PC-3 (cell line): ENCODE measurements at regions not wholly inside any gene's neighbourhood (a gene's known extent, or its start where the extent isn't known, plus 50 kb on each side); places are given as distances from the start of the nearest gene placed in this dataset.

Experiments
- ATAC-seq: fragments of 200-7000 bp; cut with Tn5 transposase; 2 replicates; pipeline ENCODE4 v1.9.1; 2020; ENCODE audit warnings: mild to moderate bottlenecking, moderate library complexity
- BruUV-seq: library from RNA; stranded (reverse); fragments of 400-500 nt; replicated peaks from 2 replicates; lab custom pipeline; 2021; lab: Mats Ljungman, UMichigan
- CTCF ChIA-PET: fragments of 300-600 bp; sonication (Branson Sonifier 250); formaldehyde crosslinking; loops from one replicate; lab custom pipeline; 2022; ENCODE audit warnings: antibody characterized with exemption; lab: Charles Lee
- POLR2A ChIA-PET: fragments of 300-600 bp; sonication (Branson Sonifier 250); formaldehyde crosslinking; loops from one replicate; lab custom pipeline; 2022; ENCODE audit warnings: antibody characterized with exemption; ENCODE audit not compliant: unreplicated experiment; lab: Charles Lee
- DNase-seq: peaks from one replicate; pipeline ENCODE4 v3.0.0-alpha.2; 2015
- H2AFZ ChIP-seq: fragments of 300-600 bp; sonication (generic); 2 replicates; pipeline ENCODE4 v1.6.0; 2016; ENCODE audit warnings: antibody characterized with exemption, low read length
- H3F3A ChIP-seq: fragments of 300-600 bp; sonication (generic); one replicate; pipeline ENCODE4 v1.6.0; 2017; ENCODE audit warnings: antibody characterized with exemption, low read length, control low read depth, mild to moderate bottlenecking; ENCODE audit not compliant: unreplicated experiment
- H3K27ac ChIP-seq: fragments of 300-600 bp; sonication (generic); 2 replicates; pipeline ENCODE4 v1.5.1; 2016; ENCODE audit warnings: mild to moderate bottlenecking, low read length
- H3K27me3 ChIP-seq: fragments of 300-600 bp; sonication (generic); 2 replicates; pipeline ENCODE4 v1.6.1; 2016; ENCODE audit warnings: low read length, mixed read lengths
- H3K36me3 ChIP-seq: fragments of 300-600 bp; sonication (generic); 2 replicates; pipeline ENCODE4 v1.6.1; 2016; ENCODE audit warnings: low read depth, mixed run types, low read length, mixed read lengths
- H3K4me1 ChIP-seq: fragments of 300-600 bp; sonication (generic); 2 replicates; pipeline ENCODE4 v1.5.1; 2016; ENCODE audit warnings: low read length; ENCODE audit not compliant: insufficient read depth
- H3K4me2 ChIP-seq: fragments of 300-600 bp; sonication (generic); 2 replicates; pipeline ENCODE4 v1.6.0; 2016; ENCODE audit warnings: low read length
- H3K4me3 ChIP-seq: fragments of 300-600 bp; sonication (generic); 2 replicates; pipeline ENCODE4 v1.5.1; 2016; ENCODE audit warnings: mild to moderate bottlenecking, low read length, mixed read lengths
- H3K79me2 ChIP-seq: fragments of 300-600 bp; sonication (generic); 2 replicates; pipeline ENCODE4 v1.6.1; 2017; ENCODE audit warnings: low read length, mixed read lengths
- H3K9ac ChIP-seq: fragments of 300-600 bp; sonication (generic); 2 replicates; pipeline ENCODE4 v1.6.0; 2016; ENCODE audit warnings: mild to moderate bottlenecking, low read length
- H3K9me2 ChIP-seq: fragments of 300-600 bp; sonication (generic); replicated peaks from 2 replicates; pipeline ENCODE4 v1.6.1; 2016; ENCODE audit warnings: mixed run types, low read length, mixed read lengths
- H3K9me3 ChIP-seq: fragments of 300-600 bp; sonication (generic); 2 replicates; pipeline ENCODE4 v1.6.1; 2016; ENCODE audit warnings: low read length, mixed read lengths
- H4K20me1 ChIP-seq: fragments of 300-600 bp; sonication (generic); 2 replicates; pipeline ENCODE4 v1.6.1; 2016; ENCODE audit warnings: low read length, mixed read lengths
- EZH2 ChIP-seq: fragments of 300-600 bp; sonication (generic); IDR thresholded peaks from one replicate; pipeline ENCODE4 v1.6.1; 2017; ENCODE audit warnings: antibody characterized with exemption, mild to moderate bottlenecking, low read length; ENCODE audit not compliant: unreplicated experiment
- EZH2phosphoT487 ChIP-seq: fragments of 300-600 bp; sonication (generic); IDR thresholded peaks from 2 replicates; pipeline ENCODE4 v1.6.1; 2018; ENCODE audit warnings: mild to moderate bottlenecking, antibody characterized with exemption, low read length, borderline replicate concordance
- intact Hi-C: fragments of 100-400 bp; cut with micrococcal nuclease; formaldehyde crosslinking; loops from 2 replicates; pipeline ENCODE4 v1.9.0; 2023
- TF ChIP-seq, protein P1 (sequence below): fragments of 300-600 bp; sonication (generic); conservative IDR thresholded peaks from 2 replicates; pipeline ENCODE4 v1.5.1; 2017; ENCODE audit warnings: antibody characterized with exemption, low read depth, mild to moderate bottlenecking, low read length

- H3K9me2 ChIP-seq = no peaks in the 10 kb centered on the region
- no peaks in the 10 kb centered on the region for H3K4me1 ChIP-seq
- no peak overlapping the region for H3K27ac ChIP-seq
- H3F3A ChIP-seq = no peaks in the 10 kb centered on the region
- no peak overlapping the region for H3K4me2 ChIP-seq
- no peaks in the 10 kb centered on the region for H4K20me1 ChIP-seq
- peaks cover 35% of the 10 kb centered on the region for H3K27me3 ChIP-seq
- H3K79me2 ChIP-seq = no peaks in the 10 kb centered on the region
- no peaks in the 10 kb centered on the region for H3K9me3 ChIP-seq
- BruUV-seq = no TSS peak
- POLR2A ChIA-PET = no interaction called here
- H3K4me3 ChIP-seq = no peak overlapping the region
- DNase-seq (no peak), ATAC-seq (no peak)
- TF ChIP-seq, protein P1, sequence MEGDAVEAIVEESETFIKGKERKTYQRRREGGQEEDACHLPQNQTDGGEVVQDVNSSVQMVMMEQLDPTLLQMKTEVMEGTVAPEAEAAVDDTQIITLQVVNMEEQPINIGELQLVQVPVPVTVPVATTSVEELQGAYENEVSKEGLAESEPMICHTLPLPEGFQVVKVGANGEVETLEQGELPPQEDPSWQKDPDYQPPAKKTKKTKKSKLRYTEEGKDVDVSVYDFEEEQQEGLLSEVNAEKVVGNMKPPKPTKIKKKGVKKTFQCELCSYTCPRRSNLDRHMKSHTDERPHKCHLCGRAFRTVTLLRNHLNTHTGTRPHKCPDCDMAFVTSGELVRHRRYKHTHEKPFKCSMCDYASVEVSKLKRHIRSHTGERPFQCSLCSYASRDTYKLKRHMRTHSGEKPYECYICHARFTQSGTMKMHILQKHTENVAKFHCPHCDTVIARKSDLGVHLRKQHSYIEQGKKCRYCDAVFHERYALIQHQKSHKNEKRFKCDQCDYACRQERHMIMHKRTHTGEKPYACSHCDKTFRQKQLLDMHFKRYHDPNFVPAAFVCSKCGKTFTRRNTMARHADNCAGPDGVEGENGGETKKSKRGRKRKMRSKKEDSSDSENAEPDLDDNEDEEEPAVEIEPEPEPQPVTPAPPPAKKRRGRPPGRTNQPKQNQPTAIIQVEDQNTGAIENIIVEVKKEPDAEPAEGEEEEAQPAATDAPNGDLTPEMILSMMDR = no peak
- no peak for TF ChIP-seq EZH2
- no peak for TF ChIP-seq EZH2phosphoT487
- no peak overlapping the region for H2AFZ ChIP-seq
- H3K9ac ChIP-seq = no peak overlapping the region
- H3K36me3 ChIP-seq = no peaks in the 10 kb centered on the region
- CTCF ChIA-PET = no interaction called here
- intact Hi-C loops = no loop called here
Measured at GRCh38 chr18:75625966-75626365, 198.5 kb upstream of the SMIM21 start.

DNA sequence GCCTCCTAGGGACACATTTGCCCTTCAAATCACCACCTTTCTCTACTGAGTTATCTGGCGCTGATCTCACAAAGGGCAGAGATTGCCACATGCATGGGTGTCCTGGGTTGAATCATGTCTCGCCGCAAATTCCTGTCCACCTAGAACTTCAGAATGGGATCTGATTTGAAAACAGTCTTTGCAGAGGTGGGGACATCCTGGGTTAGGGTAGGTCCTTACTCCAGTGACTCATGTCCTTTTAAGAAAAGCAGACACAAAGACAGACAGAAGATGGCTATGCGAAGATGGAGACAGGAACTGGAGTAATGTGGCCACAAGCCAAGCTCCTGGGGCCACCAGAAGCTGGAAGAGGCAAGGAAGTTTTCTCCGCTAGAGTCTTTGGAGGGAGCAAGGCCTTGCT is 197.4 kb upstream of the SMIM21 start:
- ATAC-seq = no peak
- TF ChIP-seq EZH2 = no peak
- no peak for TF ChIP-seq EZH2phosphoT487
- TF ChIP-seq, protein P1 = no peak
- Histone ChIP-seq H3K27me3 (peaks cover 43% of the 10 kb centered on the region), H2AFZ (no peak overlapping the region), H3K9me2 (no peaks in the 10 kb centered on the region), H3K9ac (no peak overlapping the region), H4K20me1 (no peaks in the 10 kb centered on the region), H3K27ac (no peak overlapping the region), H3K36me3 (no peaks in the 10 kb centered on the region), H3K4me1 (no peaks in the 10 kb centered on the region), H3K4me3 (no peak overlapping the region), H3K79me2 (no peaks in the 10 kb centered on the region), H3F3A (no peaks in the 10 kb centered on the region), H3K9me3 (no peaks in the 10 kb centered on the region), H3K4me2 (no peak overlapping the region)
- DNase-seq = no peak
- CTCF ChIA-PET = no interaction called here
- no TSS peak for BruUV-seq
- intact Hi-C loops = no loop called here
- POLR2A ChIA-PET = no interaction called here

DNA sequence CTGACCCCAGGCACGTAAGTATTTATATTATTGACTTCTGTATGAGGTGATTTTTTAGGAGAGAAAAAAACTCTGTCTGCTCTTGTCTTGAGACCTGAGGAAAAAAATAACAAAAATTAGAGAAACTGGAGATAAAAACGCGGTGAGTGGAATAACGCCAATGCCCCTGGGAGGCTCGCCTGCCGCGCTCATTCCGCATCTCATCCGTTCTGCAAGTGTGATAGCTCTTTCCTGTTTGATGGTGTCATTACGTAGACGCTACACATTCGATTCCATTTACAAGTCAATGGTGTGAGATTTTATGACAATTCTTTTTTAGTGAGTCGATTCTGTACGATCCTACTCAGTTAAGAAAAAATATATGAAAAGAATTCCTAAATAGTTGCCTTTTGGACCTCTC is 194.3 kb upstream of the SMIM21 start:
- CTCF ChIA-PET = no interaction called here
- TF ChIP-seq EZH2 (no peak), EZH2phosphoT487 (no peak)
- TF ChIP-seq, protein P1 = no peak
- Histone ChIP-seq H3K9ac (no peak overlapping the region), H3K4me1 (no peaks in the 10 kb centered on the region), H2AFZ (no peak overlapping the region), H3K4me2 (no peak overlapping the region), H3K27me3 (peaks cover 68% of the 10 kb centered on the region), H3K27ac (no peak overlapping the region), H4K20me1 (no peaks in the 10 kb centered on the region), H3K36me3 (no peaks in the 10 kb centered on the region), H3F3A (no peaks in the 10 kb centered on the region), H3K9me2 (no peaks in the 10 kb centered on the region), H3K79me2 (no peaks in the 10 kb centered on the region), H3K4me3 (no peak overlapping the region), H3K9me3 (no peaks in the 10 kb centered on the region)
- intact Hi-C loops = no loop called here
- BruUV-seq = no TSS peak
- DNase-seq (no peak), ATAC-seq (no peak)
- POLR2A ChIA-PET = no interaction called here
